Keratinocyte (primary cell): ENCODE measurements at regions not wholly inside any gene's neighbourhood (a gene's known extent, or its start where the extent isn't known, plus 50 kb on each side); places are given as distances from the start of the nearest gene placed in this dataset.

Source experiments
- DNase-seq: peaks from one replicate; pipeline ENCODE4 v3.0.0-alpha.2; 2011; ENCODE audit warnings: low read depth, missing footprints, low spot score
- FAIRE-seq: peaks from 2 replicates; lab custom pipeline; 2011; peaks lifted over from hg19 to GRCh38; lab: Jason Lieb, UNC
- H2AFZ ChIP-seq: 2 replicates; pipeline ENCODE4 v1.6.0; 2012; ENCODE audit warnings: low read length, control low read depth, inconsistent platforms; ENCODE audit not compliant: control insufficient read depth
- H3K27ac ChIP-seq: 2 replicates; pipeline ENCODE4 v1.5.1; 2011; ENCODE audit warnings: low read length; ENCODE audit not compliant: control insufficient read depth, insufficient read depth
- H3K27me3 ChIP-seq: 3 replicates; pipeline ENCODE4 v1.6.0; 2011; ENCODE audit warnings: low read length; ENCODE audit not compliant: control insufficient read depth, insufficient read depth; ENCODE audit errors: extremely low read depth
- H3K36me3 ChIP-seq, 2 experiments: 2 replicates in 1 of 2; 3 replicates in 1 of 2; pipeline ENCODE4 v1.5.1; 2011; ENCODE audit warnings: low read length in 2 of 2, mild to moderate bottlenecking in 1 of 2; ENCODE audit not compliant: control insufficient read depth in 2 of 2, insufficient read depth in 2 of 2; ENCODE audit errors: extremely low read depth in 1 of 2
- H3K4me1 ChIP-seq: 3 replicates; pipeline ENCODE4 v1.5.1; 2011; ENCODE audit warnings: low read length; ENCODE audit not compliant: control insufficient read depth, insufficient read depth; ENCODE audit errors: extremely low read depth
- H3K4me2 ChIP-seq: 3 replicates; pipeline ENCODE4 v1.6.0; 2011; ENCODE audit warnings: low read depth, low read length; ENCODE audit not compliant: control insufficient read depth, insufficient read depth; ENCODE audit errors: extremely low read depth
- H3K4me3 ChIP-seq, 3 experiments: fragments of 200-600 bp in 1 of 3; sonication (generic) in 1 of 3; 2 replicates in 2 of 3; 3 replicates in 1 of 3; pipeline ENCODE4 v1.5.1; 2011 to 2016; ENCODE audit warnings: low read length in 3 of 3, mild to moderate bottlenecking in 3 of 3, control low read depth in 2 of 3, inconsistent platforms in 1 of 3, low read depth in 1 of 3, mixed read lengths in 1 of 3, mixed run types in 1 of 3, moderate library complexity in 1 of 3; ENCODE audit not compliant: control insufficient read depth in 2 of 3, insufficient read depth in 2 of 3; ENCODE audit errors: extremely low read depth in 1 of 3
- H3K79me2 ChIP-seq: 2 replicates; pipeline ENCODE4 v1.6.0; 2012; ENCODE audit warnings: low read length; ENCODE audit not compliant: control insufficient read depth, insufficient read depth
- H3K9ac ChIP-seq: 3 replicates; pipeline ENCODE4 v1.6.0; 2011; ENCODE audit warnings: low read length; ENCODE audit not compliant: control insufficient read depth, insufficient read depth; ENCODE audit errors: extremely low read depth
- H3K9me1 ChIP-seq: 3 replicates; pipeline ENCODE4 v1.6.0; 2011; ENCODE audit warnings: low read length; ENCODE audit not compliant: control insufficient read depth, insufficient read depth; ENCODE audit errors: extremely low read depth
- H3K9me3 ChIP-seq: 2 replicates; pipeline ENCODE4 v1.5.1; 2012; ENCODE audit warnings: low read depth, low read length; ENCODE audit not compliant: control insufficient read depth
- H4K20me1 ChIP-seq: 3 replicates; pipeline ENCODE4 v1.6.0; 2011; ENCODE audit warnings: low read length; ENCODE audit not compliant: control insufficient read depth, insufficient read depth; ENCODE audit errors: extremely low read depth
- EZH2 ChIP-seq: IDR thresholded peaks from one replicate; pipeline ENCODE4 v1.6.1; 2012; ENCODE audit warnings: inconsistent platforms, mild to moderate bottlenecking, low read length, moderate library complexity
- dilution Hi-C: fragments of 300-500 bp; cut with MboI; formaldehyde crosslinking; loops from one replicate; pipeline ENCODE4 v1.7.0; 2020; ENCODE audit warnings: low sequenced_read_pairs; ENCODE audit not compliant: extremely low pct_ligation_motif_present
- TF ChIP-seq, protein P1 (sequence below), 3 experiments: IDR thresholded peaks in 1 of 3; conservative IDR thresholded peaks in 1 of 3; optimal IDR thresholded peaks in 1 of 3; 2 replicates in 2 of 3; 3 replicates in 1 of 3; pipeline versions ENCODE3 to v1.5.1; 2011; ENCODE audit warnings: low read length in 3 of 3, mild to moderate bottlenecking in 3 of 3, moderate library complexity in 2 of 3, control low read depth in 1 of 3, inconsistent platforms in 1 of 3; ENCODE audit not compliant: insufficient read depth in 2 of 3; ENCODE audit errors: extremely low read depth in 1 of 3

- dilution Hi-C loops, result no loop called here
- H2AFZ ChIP-seq, result no peak overlapping the region
- no peaks in the 10 kb centered on the region for H3K9me1 ChIP-seq
- H3K27ac ChIP-seq, result no peak overlapping the region
- H3K79me2 ChIP-seq, result no peaks in the 10 kb centered on the region
- H3K4me2 ChIP-seq, result no peak overlapping the region
- H3K9ac ChIP-seq, result no peak overlapping the region
- DNase-seq (no peak), FAIRE-seq (no peak)
- no peaks in the 10 kb centered on the region for H3K36me3 ChIP-seq
- peaks cover 10% of the 10 kb centered on the region for H3K9me3 ChIP-seq
- no peaks in the 10 kb centered on the region for H3K27me3 ChIP-seq
- no peaks in the 10 kb centered on the region for H3K4me1 ChIP-seq
- H4K20me1 ChIP-seq, result no peaks in the 10 kb centered on the region
- H3K4me3 ChIP-seq, result no peak overlapping the region
- TF ChIP-seq, protein P1, sequence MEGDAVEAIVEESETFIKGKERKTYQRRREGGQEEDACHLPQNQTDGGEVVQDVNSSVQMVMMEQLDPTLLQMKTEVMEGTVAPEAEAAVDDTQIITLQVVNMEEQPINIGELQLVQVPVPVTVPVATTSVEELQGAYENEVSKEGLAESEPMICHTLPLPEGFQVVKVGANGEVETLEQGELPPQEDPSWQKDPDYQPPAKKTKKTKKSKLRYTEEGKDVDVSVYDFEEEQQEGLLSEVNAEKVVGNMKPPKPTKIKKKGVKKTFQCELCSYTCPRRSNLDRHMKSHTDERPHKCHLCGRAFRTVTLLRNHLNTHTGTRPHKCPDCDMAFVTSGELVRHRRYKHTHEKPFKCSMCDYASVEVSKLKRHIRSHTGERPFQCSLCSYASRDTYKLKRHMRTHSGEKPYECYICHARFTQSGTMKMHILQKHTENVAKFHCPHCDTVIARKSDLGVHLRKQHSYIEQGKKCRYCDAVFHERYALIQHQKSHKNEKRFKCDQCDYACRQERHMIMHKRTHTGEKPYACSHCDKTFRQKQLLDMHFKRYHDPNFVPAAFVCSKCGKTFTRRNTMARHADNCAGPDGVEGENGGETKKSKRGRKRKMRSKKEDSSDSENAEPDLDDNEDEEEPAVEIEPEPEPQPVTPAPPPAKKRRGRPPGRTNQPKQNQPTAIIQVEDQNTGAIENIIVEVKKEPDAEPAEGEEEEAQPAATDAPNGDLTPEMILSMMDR (optimal IDR thresholded peaks at IDR 0.05 in 1 of 3, IDR thresholded peaks at IDR 0.05 in 1 of 3, conservative IDR thresholded peaks at IDR 0.05 in 1 of 3; ENCODE audit: extremely low read depth in 1 of 3, insufficient read depth in 2 of 3, low read length in 3 of 3), result no peak
- TF ChIP-seq EZH2, result no peak
These were observed 76.9 kb upstream of the TMEM132C start for GRCh38 chr12:128190052-128190451.

- Histone ChIP-seq H3K27me3 (no peaks in the 10 kb centered on the region), H2AFZ (no peak overlapping the region), H3K4me3 (no peak overlapping the region), H4K20me1 (no peaks in the 10 kb centered on the region), H3K27ac (no peak overlapping the region), H3K9ac (no peak overlapping the region), H3K9me3 (peaks cover 10% of the 10 kb centered on the region), H3K9me1 (no peaks in the 10 kb centered on the region), H3K36me3 (no peaks in the 10 kb centered on the region), H3K79me2 (no peaks in the 10 kb centered on the region), H3K4me2 (no peak overlapping the region), H3K4me1 (no peaks in the 10 kb centered on the region)
- dilution Hi-C loops, result no loop called here
- no peak for DNase-seq
- TF ChIP-seq, protein P1 (optimal IDR thresholded peaks at IDR 0.05 in 1 of 3, IDR thresholded peaks at IDR 0.05 in 1 of 3, conservative IDR thresholded peaks at IDR 0.05 in 1 of 3; ENCODE audit: extremely low read depth in 1 of 3, insufficient read depth in 2 of 3, low read length in 3 of 3), result peak; percentile 12 to 61 (median 17)
- TF ChIP-seq EZH2, result no peak
- no peak for FAIRE-seq
These were observed 76.4 kb upstream of the TMEM132C start for GRCh38 chr12:128190614-128191013.
